ENCODE measurements at regions not wholly inside any gene's neighbourhood (a gene's known extent, or its start where the extent isn't known, plus 50 kb on each side); places are given as distances from the start of the nearest gene placed in this dataset.

DNA sequence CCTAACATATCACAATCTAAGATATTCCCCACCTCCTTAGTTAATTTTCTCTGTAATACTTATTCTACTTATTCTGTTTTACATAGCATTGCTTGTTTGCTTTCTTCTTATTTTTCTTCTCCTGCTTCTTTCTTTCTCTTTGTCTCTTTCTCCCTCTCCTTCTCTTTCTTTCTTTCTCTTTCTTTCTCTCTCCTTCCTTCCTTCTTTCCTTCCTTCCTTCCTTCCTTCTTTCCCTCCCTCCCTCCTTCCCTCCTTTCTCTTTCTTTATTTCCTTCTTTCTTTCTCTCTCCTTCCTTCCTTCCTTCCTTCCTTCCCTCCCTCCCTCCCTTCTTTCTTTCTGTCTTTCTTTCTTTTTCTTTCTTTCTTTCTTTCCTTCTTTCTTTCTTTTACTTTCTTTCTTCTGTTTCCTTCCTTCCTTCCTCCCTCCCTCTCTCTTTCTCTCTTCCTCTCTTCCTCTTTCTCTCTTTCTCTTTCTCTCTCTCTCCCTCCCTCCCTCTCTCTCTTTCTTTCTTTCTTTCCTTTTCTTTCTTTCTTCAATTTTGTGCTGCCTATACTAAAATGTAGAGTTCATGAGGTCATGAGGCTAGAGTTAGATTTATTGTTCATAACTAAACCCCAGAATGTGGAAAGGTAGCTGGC, 445.4 kb downstream of the GATA3 start:
- H3K9me3 ChIP-seq (ENCODE audit: severe bottlenecking), result no peaks in the 10 kb centered on the region
- no peaks in the 10 kb centered on the region for H3K36me3 ChIP-seq (ENCODE audit: low read depth)
- H3K27ac ChIP-seq (ENCODE audit: poor library complexity, severe bottlenecking), result no peak overlapping the region
- no peaks in the 10 kb centered on the region for H3K4me1 ChIP-seq (ENCODE audit: insufficient read depth, poor library complexity, severe bottlenecking)
- TF ChIP-seq, protein P1, sequence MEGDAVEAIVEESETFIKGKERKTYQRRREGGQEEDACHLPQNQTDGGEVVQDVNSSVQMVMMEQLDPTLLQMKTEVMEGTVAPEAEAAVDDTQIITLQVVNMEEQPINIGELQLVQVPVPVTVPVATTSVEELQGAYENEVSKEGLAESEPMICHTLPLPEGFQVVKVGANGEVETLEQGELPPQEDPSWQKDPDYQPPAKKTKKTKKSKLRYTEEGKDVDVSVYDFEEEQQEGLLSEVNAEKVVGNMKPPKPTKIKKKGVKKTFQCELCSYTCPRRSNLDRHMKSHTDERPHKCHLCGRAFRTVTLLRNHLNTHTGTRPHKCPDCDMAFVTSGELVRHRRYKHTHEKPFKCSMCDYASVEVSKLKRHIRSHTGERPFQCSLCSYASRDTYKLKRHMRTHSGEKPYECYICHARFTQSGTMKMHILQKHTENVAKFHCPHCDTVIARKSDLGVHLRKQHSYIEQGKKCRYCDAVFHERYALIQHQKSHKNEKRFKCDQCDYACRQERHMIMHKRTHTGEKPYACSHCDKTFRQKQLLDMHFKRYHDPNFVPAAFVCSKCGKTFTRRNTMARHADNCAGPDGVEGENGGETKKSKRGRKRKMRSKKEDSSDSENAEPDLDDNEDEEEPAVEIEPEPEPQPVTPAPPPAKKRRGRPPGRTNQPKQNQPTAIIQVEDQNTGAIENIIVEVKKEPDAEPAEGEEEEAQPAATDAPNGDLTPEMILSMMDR (IDR thresholded peaks at IDR 0.05; ENCODE audit: poor library complexity, severe bottlenecking), result no peak
- H3K4me3 ChIP-seq (ENCODE audit: severe bottlenecking), result no peak overlapping the region
- no peak for ATAC-seq (ENCODE audit: low read depth)
- no peak for DNase-seq (ENCODE audit: low spot score)
- no peaks in the 10 kb centered on the region for H3K27me3 ChIP-seq (ENCODE audit: insufficient read depth, poor library complexity, severe bottlenecking)

DNA sequence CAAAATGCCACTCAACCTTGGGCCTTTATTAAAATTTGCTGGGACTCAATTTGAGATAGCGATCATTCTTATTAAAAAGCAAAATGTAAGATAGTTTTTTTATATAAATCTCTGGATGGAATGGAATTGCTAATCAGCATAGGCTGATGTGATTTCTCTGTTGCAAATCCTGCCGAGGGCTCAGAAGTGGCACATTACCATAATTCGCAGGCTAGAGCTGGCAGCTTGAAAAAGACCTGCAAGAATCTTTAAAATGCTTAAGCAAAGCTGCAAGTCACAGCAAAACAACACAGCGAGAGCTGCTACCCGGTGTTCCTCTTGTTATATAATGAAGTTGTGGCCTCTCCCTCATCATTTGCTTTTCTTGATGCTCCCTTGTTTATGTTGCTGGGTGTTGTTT, 448.1 kb downstream of the GATA3 start:
- ATAC-seq (ENCODE audit: low read depth) (no peak), DNase-seq (ENCODE audit: low spot score) (no peak)
- no peak overlapping the region for H3K4me3 ChIP-seq (ENCODE audit: severe bottlenecking)
- TF ChIP-seq, protein P1 (IDR thresholded peaks at IDR 0.05; ENCODE audit: poor library complexity, severe bottlenecking), result no peak
- no peaks in the 10 kb centered on the region for H3K4me1 ChIP-seq (ENCODE audit: insufficient read depth, poor library complexity, severe bottlenecking)
- H3K27ac ChIP-seq (ENCODE audit: poor library complexity, severe bottlenecking), result no peak overlapping the region
- H3K36me3 ChIP-seq (ENCODE audit: low read depth), result no peaks in the 10 kb centered on the region
- no peaks in the 10 kb centered on the region for H3K27me3 ChIP-seq (ENCODE audit: insufficient read depth, poor library complexity, severe bottlenecking)
- no peaks in the 10 kb centered on the region for H3K9me3 ChIP-seq (ENCODE audit: severe bottlenecking)

GRCh38 chr10:8504499-8504898, 450.0 kb downstream of the GATA3 start:
- Histone ChIP-seq H3K4me1 (ENCODE audit: insufficient read depth, poor library complexity, severe bottlenecking) (no peaks in the 10 kb centered on the region), H3K27me3 (ENCODE audit: insufficient read depth, poor library complexity, severe bottlenecking) (no peaks in the 10 kb centered on the region), H3K9me3 (ENCODE audit: severe bottlenecking) (no peaks in the 10 kb centered on the region), H3K4me3 (ENCODE audit: severe bottlenecking) (no peak overlapping the region), H3K27ac (ENCODE audit: poor library complexity, severe bottlenecking) (no peak overlapping the region), H3K36me3 (ENCODE audit: low read depth) (no peaks in the 10 kb centered on the region)
- DNase-seq (ENCODE audit: low spot score) (no peak), ATAC-seq (ENCODE audit: low read depth) (no peak)
- TF ChIP-seq, protein P1 (IDR thresholded peaks at IDR 0.05; ENCODE audit: poor library complexity, severe bottlenecking), result no peak

DNA sequence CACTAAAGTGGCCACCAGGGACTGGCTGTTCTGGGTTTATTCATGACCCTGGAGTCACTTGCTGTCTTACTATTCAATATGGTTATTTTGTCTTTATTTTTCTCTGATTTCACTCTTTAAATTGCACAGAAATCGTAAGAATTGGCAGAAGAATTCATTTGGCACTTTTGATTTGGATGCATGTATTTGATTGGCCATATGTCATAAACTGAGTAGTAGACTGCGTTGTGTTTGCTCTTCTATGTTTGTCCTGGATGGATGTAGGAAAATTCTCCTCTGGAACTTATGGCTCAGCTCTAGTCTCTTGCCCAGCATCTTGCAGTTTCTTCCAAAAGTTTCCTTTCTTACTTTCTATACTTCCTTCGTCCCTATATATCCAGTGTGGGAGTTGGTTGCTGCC, 452.7 kb downstream of the GATA3 start:
- TF ChIP-seq, protein P1 (IDR thresholded peaks at IDR 0.05; ENCODE audit: poor library complexity, severe bottlenecking), result no peak
- Histone ChIP-seq H3K4me1 (ENCODE audit: insufficient read depth, poor library complexity, severe bottlenecking) (no peaks in the 10 kb centered on the region), H3K4me3 (ENCODE audit: severe bottlenecking) (no peak overlapping the region), H3K36me3 (ENCODE audit: low read depth) (no peaks in the 10 kb centered on the region), H3K27me3 (ENCODE audit: insufficient read depth, poor library complexity, severe bottlenecking) (no peaks in the 10 kb centered on the region), H3K27ac (ENCODE audit: poor library complexity, severe bottlenecking) (no peak overlapping the region), H3K9me3 (ENCODE audit: severe bottlenecking) (no peaks in the 10 kb centered on the region)
- no peak for ATAC-seq (ENCODE audit: low read depth)
- DNase-seq (ENCODE audit: low spot score), result no peak

DNA sequence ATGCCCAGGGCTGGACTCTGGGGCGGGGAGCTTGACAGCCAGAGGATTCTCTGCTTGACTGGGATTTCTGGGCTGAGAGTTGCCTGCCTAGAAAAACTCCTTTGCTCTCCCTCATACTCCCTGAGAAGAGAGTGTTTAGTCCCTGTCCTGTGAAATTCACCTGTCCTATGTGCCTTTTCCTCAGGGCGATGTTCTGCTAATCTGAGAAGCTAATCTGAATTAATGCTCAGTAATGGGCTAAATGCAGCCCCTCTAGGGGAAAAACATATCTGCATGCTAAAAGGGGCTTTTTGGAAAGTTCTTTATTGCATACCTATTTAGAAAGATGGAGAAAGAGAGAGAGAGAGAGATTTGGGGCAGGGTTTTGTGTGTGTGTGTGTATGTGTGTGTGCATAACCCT, 454.4 kb downstream of the GATA3 start:
- Histone ChIP-seq H3K4me3 (ENCODE audit: severe bottlenecking) (no peak overlapping the region), H3K27ac (ENCODE audit: poor library complexity, severe bottlenecking) (no peak overlapping the region), H3K9me3 (ENCODE audit: severe bottlenecking) (no peaks in the 10 kb centered on the region), H3K4me1 (ENCODE audit: insufficient read depth, poor library complexity, severe bottlenecking) (no peaks in the 10 kb centered on the region), H3K27me3 (ENCODE audit: insufficient read depth, poor library complexity, severe bottlenecking) (no peaks in the 10 kb centered on the region), H3K36me3 (ENCODE audit: low read depth) (no peaks in the 10 kb centered on the region)
- no peak for DNase-seq (ENCODE audit: low spot score)
- ATAC-seq (ENCODE audit: low read depth), result no peak
- TF ChIP-seq, protein P1 (IDR thresholded peaks at IDR 0.05; ENCODE audit: poor library complexity, severe bottlenecking), result no peak

Data from RWPE2 (cell line).